Progenitor cell of endocrine pancreas (in vitro differentiated cells): ENCODE measurements at regions not wholly inside any gene's neighbourhood (a gene's known extent, or its start where the extent isn't known, plus 50 kb on each side); places are given as distances from the start of the nearest gene placed in this dataset.

Experiments
- DNase-seq: peaks from one replicate; pipeline ENCODE4 v3.0.0; 2021; ENCODE audit warnings: low spot score; ENCODE audit not compliant: unreplicated experiment
- H3K27ac Mint-ChIP-seq: 2 replicates; pipeline ENCODE4 v1.8.0; 2021; ENCODE audit warnings: mild to moderate bottlenecking, moderate library complexity, mixed read lengths
- H3K27me3 Mint-ChIP-seq: 2 replicates; pipeline ENCODE4 v1.8.0; 2021; ENCODE audit warnings: mixed read lengths
- H3K36me3 Mint-ChIP-seq: 2 replicates; pipeline ENCODE4 v1.8.0; 2022; ENCODE audit warnings: mixed read lengths; ENCODE audit not compliant: insufficient read depth
- H3K4me1 Mint-ChIP-seq: 2 replicates; pipeline ENCODE4 v1.8.0; 2021; ENCODE audit warnings: low read depth, mixed read lengths
- H3K4me3 Mint-ChIP-seq: 2 replicates; pipeline ENCODE4 v1.8.0; 2021; ENCODE audit warnings: low read depth, mild to moderate bottlenecking, moderate library complexity, mixed read lengths
- H3K9me3 Mint-ChIP-seq: 2 replicates; pipeline ENCODE4 v1.8.0; 2021; ENCODE audit warnings: low read depth, mixed read lengths
- TF ChIP-seq, protein P1 (sequence below): fragments of 200-600 bp; sonication (generic); IDR thresholded peaks from one replicate; pipeline ENCODE4 v1.5.0; 2021; ENCODE audit warnings: antibody characterized with exemption, mild to moderate bottlenecking; ENCODE audit not compliant: unreplicated experiment

DNA sequence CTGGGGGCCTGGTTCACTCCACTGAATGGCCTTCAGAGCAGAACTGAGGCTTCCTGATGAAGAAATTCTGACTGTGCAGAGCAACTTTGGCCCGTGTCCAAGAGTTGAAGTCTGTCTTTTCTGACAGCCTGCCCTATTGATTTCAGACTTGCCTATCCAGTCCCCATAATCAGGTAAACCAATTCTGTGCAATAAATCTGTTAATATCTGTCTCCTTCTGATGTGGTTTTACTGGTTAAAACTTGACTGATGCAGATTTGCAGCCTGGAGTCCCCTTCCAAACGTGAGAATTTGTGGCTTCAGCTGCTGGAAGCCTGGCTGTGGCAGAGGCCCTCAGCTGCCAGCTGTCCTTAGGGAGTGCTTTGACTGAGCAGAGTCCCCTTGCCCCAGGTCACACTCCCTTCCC is 283.9 kb upstream of the ANKRD55 start:
- Mint-ChIP-seq H3K27ac (no peak overlapping the region), H3K4me1 (peaks cover 30% of the 10 kb centered on the region), H3K27me3 (peaks cover 38% of the 10 kb centered on the region), H3K36me3 (no peaks in the 10 kb centered on the region), H3K9me3 (no peaks in the 10 kb centered on the region), H3K4me3 (no peak overlapping the region)
- no peak for DNase-seq
- TF ChIP-seq, protein P1, sequence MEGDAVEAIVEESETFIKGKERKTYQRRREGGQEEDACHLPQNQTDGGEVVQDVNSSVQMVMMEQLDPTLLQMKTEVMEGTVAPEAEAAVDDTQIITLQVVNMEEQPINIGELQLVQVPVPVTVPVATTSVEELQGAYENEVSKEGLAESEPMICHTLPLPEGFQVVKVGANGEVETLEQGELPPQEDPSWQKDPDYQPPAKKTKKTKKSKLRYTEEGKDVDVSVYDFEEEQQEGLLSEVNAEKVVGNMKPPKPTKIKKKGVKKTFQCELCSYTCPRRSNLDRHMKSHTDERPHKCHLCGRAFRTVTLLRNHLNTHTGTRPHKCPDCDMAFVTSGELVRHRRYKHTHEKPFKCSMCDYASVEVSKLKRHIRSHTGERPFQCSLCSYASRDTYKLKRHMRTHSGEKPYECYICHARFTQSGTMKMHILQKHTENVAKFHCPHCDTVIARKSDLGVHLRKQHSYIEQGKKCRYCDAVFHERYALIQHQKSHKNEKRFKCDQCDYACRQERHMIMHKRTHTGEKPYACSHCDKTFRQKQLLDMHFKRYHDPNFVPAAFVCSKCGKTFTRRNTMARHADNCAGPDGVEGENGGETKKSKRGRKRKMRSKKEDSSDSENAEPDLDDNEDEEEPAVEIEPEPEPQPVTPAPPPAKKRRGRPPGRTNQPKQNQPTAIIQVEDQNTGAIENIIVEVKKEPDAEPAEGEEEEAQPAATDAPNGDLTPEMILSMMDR, result no peak

DNA sequence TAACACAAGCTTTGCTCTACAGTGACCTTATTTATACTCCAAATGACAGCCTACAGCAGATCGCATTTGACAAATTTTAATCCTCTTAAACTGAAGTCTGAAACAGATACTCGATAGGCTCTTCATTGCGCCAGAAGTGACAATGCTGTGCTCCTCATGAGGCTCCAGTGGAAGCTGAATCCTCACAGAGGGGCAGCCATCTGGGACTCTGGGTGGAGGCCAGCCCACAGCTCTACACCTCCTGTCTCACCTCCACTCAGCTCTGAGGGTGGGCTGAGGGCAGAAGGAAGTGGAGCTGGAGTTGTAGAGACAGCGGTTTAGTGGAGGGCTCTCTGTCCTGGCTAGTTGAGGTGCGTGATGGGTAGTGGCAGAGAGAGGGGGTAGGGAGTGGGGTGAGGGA is 283.3 kb upstream of the ANKRD55 start:
- Mint-ChIP-seq H3K4me1 (peaks cover 30% of the 10 kb centered on the region), H3K27me3 (peaks cover 38% of the 10 kb centered on the region), H3K27ac (no peak overlapping the region), H3K4me3 (no peak overlapping the region), H3K9me3 (no peaks in the 10 kb centered on the region), H3K36me3 (no peaks in the 10 kb centered on the region)
- TF ChIP-seq, protein P1, result no peak
- DNase-seq, result no peak

DNA sequence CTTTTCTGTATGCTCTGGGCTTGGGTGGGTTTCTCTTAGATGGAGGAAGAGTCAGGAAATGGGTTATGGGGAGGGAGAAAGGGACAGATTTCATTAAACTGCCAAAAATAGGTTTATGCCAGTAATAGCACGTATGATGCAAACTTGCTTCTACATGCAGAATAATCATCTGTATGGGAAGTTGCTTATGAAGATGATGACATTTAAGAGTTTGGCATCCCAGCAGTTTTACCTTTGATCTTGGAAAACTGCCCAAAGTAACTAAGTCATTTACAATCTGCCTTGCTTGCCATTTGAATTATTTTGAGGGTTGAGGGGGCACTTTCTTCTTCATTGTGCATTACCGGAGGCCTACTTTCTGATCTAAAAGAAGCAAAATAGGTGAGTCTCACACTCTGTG is 282.9 kb upstream of the ANKRD55 start:
- H3K27ac Mint-ChIP-seq, result no peak overlapping the region
- H3K4me3 Mint-ChIP-seq, result no peak overlapping the region

DNA sequence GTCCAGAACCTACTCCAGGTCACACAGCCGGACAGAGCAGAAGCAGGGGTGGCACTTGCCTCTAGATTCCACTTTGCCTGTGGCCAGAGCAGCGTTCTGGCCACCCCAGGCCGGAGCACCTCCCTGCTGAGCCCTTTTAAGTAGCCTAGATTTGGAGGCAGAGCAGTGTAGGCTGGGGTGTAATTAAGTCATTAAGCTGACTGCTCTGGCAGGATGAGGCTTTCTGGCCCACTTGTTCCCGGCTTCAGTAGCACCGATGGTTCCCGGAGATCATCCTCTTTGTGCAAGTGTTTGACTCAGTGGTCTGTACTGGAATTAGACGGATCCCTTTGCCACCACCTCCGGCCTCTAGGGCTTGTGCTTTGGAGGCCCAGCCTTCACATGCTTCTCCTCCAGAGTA is 281.9 kb upstream of the ANKRD55 start:
- no peak overlapping the region for H3K4me3 Mint-ChIP-seq

More for the DNA sequence above, 282.9 kb upstream of the ANKRD55 start:
- no peaks in the 10 kb centered on the region for H3K9me3 Mint-ChIP-seq
- no peaks in the 10 kb centered on the region for H3K36me3 Mint-ChIP-seq
- DNase-seq, result no peak
- H3K27me3 Mint-ChIP-seq, result peaks cover 38% of the 10 kb centered on the region
- H3K4me1 Mint-ChIP-seq, result peaks cover 30% of the 10 kb centered on the region
- TF ChIP-seq, protein P1, result no peak

DNA sequence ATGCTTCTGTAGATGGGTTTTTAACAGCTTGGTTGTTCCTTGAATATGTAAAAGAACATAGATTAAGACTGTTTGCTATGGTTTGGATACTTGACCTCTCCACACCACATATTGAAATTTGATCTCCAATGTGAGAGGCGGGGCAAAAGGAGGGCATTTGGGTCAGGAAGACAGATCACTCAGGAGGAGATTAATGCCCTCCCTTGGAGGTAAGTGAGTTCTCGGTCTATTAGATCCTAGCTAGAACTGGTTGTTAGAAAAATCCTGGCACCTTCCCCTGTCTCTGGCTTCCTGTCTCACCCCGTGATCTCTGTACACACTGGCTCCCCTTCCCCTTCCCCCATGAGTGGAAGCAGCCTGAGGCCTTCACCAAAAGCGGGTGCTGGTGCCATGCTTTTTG is 281.1 kb upstream of the ANKRD55 start:
- no peaks in the 10 kb centered on the region for H3K36me3 Mint-ChIP-seq
- H3K4me3 Mint-ChIP-seq, result no peak overlapping the region
- TF ChIP-seq, protein P1, result no peak
- H3K27me3 Mint-ChIP-seq, result peaks cover 27% of the 10 kb centered on the region
- H3K4me1 Mint-ChIP-seq, result peaks cover 29% of the 10 kb centered on the region
- DNase-seq, result no peak
- no peaks in the 10 kb centered on the region for H3K9me3 Mint-ChIP-seq
- H3K27ac Mint-ChIP-seq, result peak overlapping the region; percentile 67

More for the DNA sequence above, 281.9 kb upstream of the ANKRD55 start:
- Mint-ChIP-seq H3K4me1 (peaks cover 30% of the 10 kb centered on the region), H3K27ac (no peak overlapping the region), H3K27me3 (peaks cover 33% of the 10 kb centered on the region), H3K9me3 (no peaks in the 10 kb centered on the region), H3K36me3 (no peaks in the 10 kb centered on the region)
- no peak for DNase-seq
- TF ChIP-seq, protein P1, result no peak
